Gastroesophageal sphincter (tissue), 4 donors: ENCODE measurements at regions not wholly inside any gene's neighbourhood (a gene's known extent, or its start where the extent isn't known, plus 50 kb on each side); places are given as distances from the start of the nearest gene placed in this dataset.
A peak's percentile ranks its signal among the peaks of the same experiment; 100 is the strongest.
"Not testable (repeated sequence)": the region's sequence is repeated elsewhere in the genome, so short reads cannot be mapped to it uniquely, and the experiment has no call there.

Source experiments
- ATAC-seq: fragments of 150-250 bp; one replicate; pipeline ENCODE4 v1.9.1; 2016; ENCODE audit warnings: mild to moderate bottlenecking, moderate library complexity
- H3K27ac ChIP-seq, 4 donors: fragments of 200-600 bp; sonication (generic) in 3 of 4; 1 replicate in 3 of 4; 2 replicates in 1 of 4; pipeline ENCODE4 v1.5.1; 2016 to 2019
- H3K27me3 ChIP-seq: fragments of 200-600 bp; sonication (generic); one replicate; pipeline ENCODE4 v1.5.1; 2019
- H3K36me3 ChIP-seq, 2 donors: fragments of 200-600 bp; sonication (generic); one replicate each; pipeline ENCODE4 v1.5.1; 2019; ENCODE audit warnings: control low read depth in 1 of 2
- H3K4me1 ChIP-seq, 3 donors: fragments of 200-600 bp; sonication (generic); 1 replicate in 2 of 3; 2 replicates in 1 of 3; pipeline ENCODE4 v1.5.1; 2016 to 2019; ENCODE audit warnings: control low read depth in 2 of 3
- H3K4me3 ChIP-seq, 2 donors: fragments of 200-600 bp; sonication (generic); one replicate each; pipeline ENCODE4 v1.5.1; 2019; ENCODE audit warnings: mild to moderate bottlenecking in 1 of 2, moderate library complexity in 1 of 2
- H3K9me3 ChIP-seq, 3 donors: fragments of 200-600 bp; sonication (generic); one replicate each; pipeline ENCODE4 v1.5.1; 2017 to 2019; ENCODE audit warnings: control low read depth in 2 of 3
- EP300 ChIP-seq: sonication (generic); formaldehyde crosslinking; IDR thresholded peaks from one replicate; pipeline ENCODE4 v1.6.1; 2017; ENCODE audit warnings: antibody characterized with exemption, mild to moderate bottlenecking
- POLR2A ChIP-seq, 2 donors: fragments of 450-650 bp; IDR thresholded peaks; one replicate each; pipeline ENCODE4 v1.6.1; 2017; ENCODE audit warnings: antibody characterized with exemption in 2 of 2, mild to moderate bottlenecking in 2 of 2, moderate library complexity in 1 of 2
- POLR2AphosphoS5 ChIP-seq: sonication (generic); formaldehyde crosslinking; IDR thresholded peaks from one replicate; pipeline ENCODE4 v1.6.1; 2017; ENCODE audit warnings: antibody characterized with exemption
- WGBS, 2 donors: methylation state at CpG; one replicate each; pipeline ENCODE4 v1.1.5; 2018; ENCODE audit warnings: low coverage in 1 of 2; 5-methylcytosine and 5-hydroxymethylcytosine counted together
- TF ChIP-seq, protein P1 (sequence below), 4 experiments: fragments of 200-600 bp in 2 of 4; fragments of 450-650 bp in 2 of 4; sonication (generic) in 1 of 4; IDR thresholded peaks; one replicate each; pipeline ENCODE4 v1.5.1; 2017 to 2019; ENCODE audit warnings: antibody characterized with exemption in 4 of 4, mild to moderate bottlenecking in 2 of 4, moderate library complexity in 2 of 4

DNA sequence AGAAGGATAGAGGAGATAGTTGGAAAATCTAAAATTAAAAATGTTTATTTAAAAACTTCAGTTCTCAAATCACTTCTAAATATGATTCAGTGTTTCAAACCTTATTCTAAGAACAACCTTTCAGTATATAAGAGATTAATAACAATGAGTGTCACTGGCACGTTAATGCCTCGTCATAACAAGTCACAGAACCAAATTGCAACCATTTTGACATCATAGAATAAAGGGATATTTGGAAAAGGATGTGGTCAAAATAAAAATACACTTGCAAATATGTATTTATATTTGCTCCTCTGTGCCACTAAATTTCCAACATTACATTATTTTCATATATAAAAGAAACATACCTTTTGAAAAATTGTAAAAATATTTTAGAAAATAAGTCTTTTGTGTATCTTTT is 1090.6 kb downstream of the SUCLG1 start:
- H3K4me1 ChIP-seq: no peaks in the 10 kb centered on the region
- H3K36me3 ChIP-seq: no peaks in the 10 kb centered on the region
- no peaks in the 10 kb centered on the region for H3K27me3 ChIP-seq
- no peak overlapping the region for H3K4me3 ChIP-seq
- no peak for ATAC-seq
- H3K9me3 ChIP-seq: no peaks in the 10 kb centered on the region
- WGBS, 2 donors: 43 to 64% methylated on average over 2 of the region's 2 CpGs
- TF ChIP-seq, protein P1, sequence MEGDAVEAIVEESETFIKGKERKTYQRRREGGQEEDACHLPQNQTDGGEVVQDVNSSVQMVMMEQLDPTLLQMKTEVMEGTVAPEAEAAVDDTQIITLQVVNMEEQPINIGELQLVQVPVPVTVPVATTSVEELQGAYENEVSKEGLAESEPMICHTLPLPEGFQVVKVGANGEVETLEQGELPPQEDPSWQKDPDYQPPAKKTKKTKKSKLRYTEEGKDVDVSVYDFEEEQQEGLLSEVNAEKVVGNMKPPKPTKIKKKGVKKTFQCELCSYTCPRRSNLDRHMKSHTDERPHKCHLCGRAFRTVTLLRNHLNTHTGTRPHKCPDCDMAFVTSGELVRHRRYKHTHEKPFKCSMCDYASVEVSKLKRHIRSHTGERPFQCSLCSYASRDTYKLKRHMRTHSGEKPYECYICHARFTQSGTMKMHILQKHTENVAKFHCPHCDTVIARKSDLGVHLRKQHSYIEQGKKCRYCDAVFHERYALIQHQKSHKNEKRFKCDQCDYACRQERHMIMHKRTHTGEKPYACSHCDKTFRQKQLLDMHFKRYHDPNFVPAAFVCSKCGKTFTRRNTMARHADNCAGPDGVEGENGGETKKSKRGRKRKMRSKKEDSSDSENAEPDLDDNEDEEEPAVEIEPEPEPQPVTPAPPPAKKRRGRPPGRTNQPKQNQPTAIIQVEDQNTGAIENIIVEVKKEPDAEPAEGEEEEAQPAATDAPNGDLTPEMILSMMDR (IDR thresholded peaks at IDR 0.05): no peak
- TF ChIP-seq POLR2A (IDR thresholded peaks at IDR 0.05) (no peak), POLR2AphosphoS5 (no peak), EP300 (no peak)
- no peak overlapping the region for H3K27ac ChIP-seq

DNA sequence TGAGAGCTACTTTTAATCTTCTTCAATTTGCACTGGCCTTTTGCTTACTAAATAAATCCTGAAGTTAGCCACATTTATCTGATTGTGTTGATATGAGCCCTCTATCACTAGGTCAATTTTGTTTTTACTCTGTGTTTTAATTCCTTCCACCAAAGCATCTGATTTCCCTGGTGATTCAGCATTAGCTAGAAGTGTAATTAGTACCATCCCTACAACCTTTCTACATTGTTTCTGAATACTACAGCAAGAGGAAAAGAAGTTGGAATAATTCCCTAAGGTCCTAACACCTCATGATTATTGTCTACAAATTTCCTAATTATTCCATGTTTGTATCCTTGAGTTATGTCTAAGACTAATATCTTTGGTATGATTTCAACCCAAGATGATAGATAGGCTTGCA is 1093.6 kb downstream of the SUCLG1 start:
- Histone ChIP-seq H3K27ac (no peak overlapping the region), H3K27me3 (no peaks in the 10 kb centered on the region), H3K4me3 (no peak overlapping the region), H3K4me1 (no peaks in the 10 kb centered on the region), H3K9me3 (no peaks in the 10 kb centered on the region), H3K36me3 (no peaks in the 10 kb centered on the region)
- TF ChIP-seq, protein P1 (IDR thresholded peaks at IDR 0.05): no peak
- TF ChIP-seq POLR2AphosphoS5 (no peak), POLR2A (IDR thresholded peaks at IDR 0.05) (no peak), EP300 (no peak)
- no peak for ATAC-seq

DNA sequence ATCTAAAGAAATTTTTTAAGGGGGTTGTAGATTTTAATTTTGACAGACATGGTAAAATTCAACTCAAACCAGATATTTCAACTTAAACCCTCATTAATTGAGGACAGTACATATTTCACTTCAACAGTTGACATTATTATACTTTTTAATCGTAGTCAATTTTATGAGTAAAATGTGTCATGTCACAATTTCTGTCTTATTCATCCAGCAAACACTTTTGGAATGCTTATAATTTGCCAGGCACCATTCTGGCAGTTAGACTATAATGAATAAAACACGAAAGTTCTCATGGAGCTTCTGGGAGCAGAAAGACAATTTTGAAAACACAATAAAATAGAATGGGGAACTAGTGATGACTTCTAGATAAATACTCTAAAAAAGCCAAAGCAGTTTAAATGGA is 1094.8 kb downstream of the SUCLG1 start:
- no peak for TF ChIP-seq EP300
- no peak for TF ChIP-seq POLR2AphosphoS5
- TF ChIP-seq, protein P1 (IDR thresholded peaks at IDR 0.05): no peak
- no peak for TF ChIP-seq POLR2A (IDR thresholded peaks at IDR 0.05)
- no peak for ATAC-seq
- Histone ChIP-seq H3K4me3 (no peak overlapping the region), H3K27me3 (no peaks in the 10 kb centered on the region), H3K36me3 (no peaks in the 10 kb centered on the region), H3K27ac (no peak overlapping the region), H3K9me3 (no peaks in the 10 kb centered on the region), H3K4me1 (no peaks in the 10 kb centered on the region)
- 7 to 40% methylated on average over 2 of the region's 2 CpGs for WGBS, 2 donors

DNA sequence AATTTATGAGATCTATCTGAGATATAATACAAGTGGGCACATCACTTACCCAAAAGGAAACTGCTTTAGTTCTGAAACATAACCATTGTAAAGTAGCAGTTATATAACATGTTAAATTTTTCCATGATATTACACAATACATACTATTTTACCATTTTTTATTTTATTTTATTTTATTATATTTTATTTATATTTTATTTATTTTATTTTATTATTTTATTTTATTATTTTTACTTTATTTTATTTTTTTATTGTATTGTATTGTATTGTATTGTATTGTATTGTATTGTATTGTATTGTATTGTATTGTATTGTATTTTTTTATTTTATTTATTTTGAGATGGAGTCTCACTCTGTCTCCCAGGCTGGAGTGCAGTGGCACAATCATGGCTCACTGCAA is 1095.9 kb downstream of the SUCLG1 start:
- not testable (repeated sequence) for H3K4me1 ChIP-seq, H3K27ac ChIP-seq, H3K27me3 ChIP-seq, H3K4me3 ChIP-seq, ATAC-seq, H3K36me3 ChIP-seq, H3K9me3 ChIP-seq

DNA sequence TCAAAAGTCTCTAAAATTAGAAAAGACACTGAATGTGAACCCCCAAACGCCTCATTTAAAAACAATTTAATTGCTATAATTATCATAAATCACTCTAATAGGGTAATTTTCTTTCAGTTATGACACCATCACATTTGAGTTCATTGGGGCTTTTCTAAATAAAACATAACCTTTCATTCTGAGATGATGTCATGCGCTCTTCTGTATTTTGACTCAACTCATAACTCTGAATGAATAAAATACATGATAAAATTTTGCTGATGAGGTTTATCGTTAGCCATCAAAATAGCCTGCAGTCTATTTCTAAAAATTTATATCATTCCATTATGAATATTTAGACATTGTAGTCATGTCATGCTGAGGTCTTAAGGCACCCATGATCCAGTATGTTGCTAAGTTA is 1099.7 kb downstream of the SUCLG1 start:
- no peaks in the 10 kb centered on the region for H3K27me3 ChIP-seq
- no peak overlapping the region for H3K4me3 ChIP-seq
- no peak overlapping the region for H3K27ac ChIP-seq
- no peaks in the 10 kb centered on the region for H3K36me3 ChIP-seq
- WGBS, 2 donors: 83 to 86% methylated on average over 3 of the region's 3 CpGs
- TF ChIP-seq POLR2A (IDR thresholded peaks at IDR 0.05) (no peak), POLR2AphosphoS5 (no peak), EP300 (no peak)
- TF ChIP-seq, protein P1 (IDR thresholded peaks at IDR 0.05): no peak
- H3K4me1 ChIP-seq: no peaks in the 10 kb centered on the region
- no peaks in the 10 kb centered on the region for H3K9me3 ChIP-seq
- ATAC-seq: no peak

DNA sequence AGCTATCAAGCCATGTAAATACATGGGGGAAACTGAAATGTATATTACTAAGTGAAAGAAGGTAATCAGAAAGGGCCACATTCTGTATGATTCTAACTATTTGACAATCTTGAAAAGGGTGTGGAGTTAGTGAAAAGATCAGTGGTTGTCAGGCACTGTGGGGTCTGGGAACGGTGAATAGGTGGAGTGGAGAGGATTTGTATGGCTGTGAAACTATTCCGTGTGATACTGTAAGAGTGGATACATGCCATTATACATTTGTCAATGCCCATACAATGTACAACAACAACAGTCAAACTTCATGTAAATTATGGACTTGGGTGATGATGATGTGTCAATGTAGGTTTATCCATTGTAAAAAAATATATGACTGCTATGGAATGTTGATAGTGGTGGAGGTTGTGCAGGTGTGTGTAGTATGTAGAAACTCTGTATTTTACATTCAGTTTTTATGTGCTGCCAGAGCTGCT is 1116.2 kb downstream of the SUCLG1 start:
- H3K27ac ChIP-seq: no peak overlapping the region
- H3K4me3 ChIP-seq: no peak overlapping the region
- H3K4me1 ChIP-seq: no peaks in the 10 kb centered on the region
- H3K9me3 ChIP-seq: no peaks in the 10 kb centered on the region
- no peaks in the 10 kb centered on the region for H3K27me3 ChIP-seq
- TF ChIP-seq POLR2A (IDR thresholded peaks at IDR 0.05) (no peak), POLR2AphosphoS5 (no peak), EP300 (no peak)
- TF ChIP-seq, protein P1 (IDR thresholded peaks at IDR 0.05): no peak
- 49 to 70% methylated on average over 2 of the region's 2 CpGs for WGBS, 2 donors
- peak; percentile 22 for ATAC-seq
- H3K36me3 ChIP-seq: no peaks in the 10 kb centered on the region
